H1 (cell line): ENCODE measurements at regions not wholly inside any gene's neighbourhood (a gene's known extent, or its start where the extent isn't known, plus 50 kb on each side); places are given as distances from the start of the nearest gene placed in this dataset.

Experiments used
- ASH2L ChIP-seq: fragments of 200-600, 300-600 bp; sonication (generic); IDR thresholded peaks from one replicate; pipeline ENCODE4 v1.7.1; 2017; ENCODE audit warnings: low read length
- CBX5 ChIP-seq: fragments of 300-800, 300-1000 bp; sonication (generic); IDR thresholded peaks from 2 replicates; pipeline ENCODE4 v1.7.1; 2016; ENCODE audit warnings: antibody characterized with exemption, low read length, low read depth
- CEBPB ChIP-seq: IDR thresholded peaks from 2 replicates; pipeline ENCODE4 v1.6.1; 2012; ENCODE audit warnings: low read depth, low read length
- CREB1 ChIP-seq: IDR thresholded peaks from 2 replicates; pipeline ENCODE4 v1.6.1; 2012; ENCODE audit warnings: inconsistent platforms
- CTCF ChIP-seq, 3 experiments: IDR thresholded peaks; 1 replicate in 2 of 3; 2 replicates in 1 of 3; pipeline versions ENCODE4 v1.5.1 to v1.6.1; 2011; ENCODE audit warnings: low read length in 3 of 3, mild to moderate bottlenecking in 3 of 3, inconsistent platforms in 2 of 3, low read depth in 1 of 3, moderate library complexity in 1 of 3; ENCODE audit not compliant: insufficient read depth in 1 of 3; ENCODE audit errors: control extremely low read depth in 1 of 3
- E2F6 ChIP-seq: IDR thresholded peaks from 2 replicates; pipeline ENCODE4 v1.6.1; 2012; ENCODE audit warnings: inconsistent platforms
- JUND ChIP-seq: IDR thresholded peaks from 2 replicates; pipeline ENCODE4 v1.6.1; 2011; ENCODE audit warnings: mild to moderate bottlenecking, improper control_type of control experiment, low read length
- NRF1 ChIP-seq: IDR thresholded peaks from 2 replicates; pipeline ENCODE4 v1.6.1; 2011; ENCODE audit warnings: mild to moderate bottlenecking, low read depth, low read length, improper control_type of control experiment
- POLR2A ChIP-seq, 2 experiments: IDR thresholded peaks; 1 replicate in 1 of 2; 2 replicates in 1 of 2; pipeline ENCODE4 v1.6.1; 2011; ENCODE audit warnings: low read depth in 2 of 2, low read length in 2 of 2, mild to moderate bottlenecking in 2 of 2; ENCODE audit errors: control extremely low read depth in 1 of 2
- SP1 ChIP-seq: IDR thresholded peaks from 2 replicates; pipeline ENCODE4 v1.6.1; 2011; ENCODE audit warnings: low read depth, low read length
- SRF ChIP-seq: IDR thresholded peaks from 2 replicates; pipeline ENCODE4 v1.6.1; 2011; ENCODE audit warnings: mild to moderate bottlenecking, low read depth, low read length, moderate library complexity

- TF ChIP-seq JUND = no peak
- no peak for TF ChIP-seq E2F6
- TF ChIP-seq CBX5 = no peak
- TF ChIP-seq POLR2A (IDR thresholded peaks at IDR 0.05; ENCODE audit: control extremely low read depth in 1 of 2, low read depth in 2 of 2, low read length in 2 of 2) = no peak
- no peak for TF ChIP-seq NRF1
- no peak for TF ChIP-seq ASH2L
- no peak for TF ChIP-seq SP1
- TF ChIP-seq CTCF (IDR thresholded peaks at IDR 0.05; ENCODE audit: control extremely low read depth in 1 of 3, insufficient read depth in 1 of 3, low read depth in 1 of 3, low read length in 3 of 3) = no peak
- TF ChIP-seq CREB1 = no peak
- no peak for TF ChIP-seq CEBPB
- TF ChIP-seq SRF = no peak
These were observed 229.9 kb downstream of the TBXT start for GRCh38 chr6:165937564-165938358.
